Keratinocyte (primary cell): ENCODE measurements at regions not wholly inside any gene's neighbourhood (a gene's known extent, or its start where the extent isn't known, plus 50 kb on each side); places are given as distances from the start of the nearest gene placed in this dataset.

Experiments
- DNase-seq: peaks from one replicate; pipeline ENCODE4 v3.0.0-alpha.2; 2011; ENCODE audit warnings: low read depth, missing footprints, low spot score
- FAIRE-seq: peaks from 2 replicates; lab custom pipeline; 2011; peaks lifted over from hg19 to GRCh38; lab: Jason Lieb, UNC
- H2AFZ ChIP-seq: 2 replicates; pipeline ENCODE4 v1.6.0; 2012; ENCODE audit warnings: low read length, control low read depth, inconsistent platforms; ENCODE audit not compliant: control insufficient read depth
- H3K27ac ChIP-seq: 2 replicates; pipeline ENCODE4 v1.5.1; 2011; ENCODE audit warnings: low read length; ENCODE audit not compliant: control insufficient read depth, insufficient read depth
- H3K27me3 ChIP-seq: 3 replicates; pipeline ENCODE4 v1.6.0; 2011; ENCODE audit warnings: low read length; ENCODE audit not compliant: control insufficient read depth, insufficient read depth; ENCODE audit errors: extremely low read depth
- H3K36me3 ChIP-seq, 2 experiments: 2 replicates in 1 of 2; 3 replicates in 1 of 2; pipeline ENCODE4 v1.5.1; 2011; ENCODE audit warnings: low read length in 2 of 2, mild to moderate bottlenecking in 1 of 2; ENCODE audit not compliant: control insufficient read depth in 2 of 2, insufficient read depth in 2 of 2; ENCODE audit errors: extremely low read depth in 1 of 2
- H3K4me1 ChIP-seq: 3 replicates; pipeline ENCODE4 v1.5.1; 2011; ENCODE audit warnings: low read length; ENCODE audit not compliant: control insufficient read depth, insufficient read depth; ENCODE audit errors: extremely low read depth
- H3K4me2 ChIP-seq: 3 replicates; pipeline ENCODE4 v1.6.0; 2011; ENCODE audit warnings: low read depth, low read length; ENCODE audit not compliant: control insufficient read depth, insufficient read depth; ENCODE audit errors: extremely low read depth
- H3K4me3 ChIP-seq, 3 experiments: fragments of 200-600 bp in 1 of 3; sonication (generic) in 1 of 3; 2 replicates in 2 of 3; 3 replicates in 1 of 3; pipeline ENCODE4 v1.5.1; 2011 to 2016; ENCODE audit warnings: low read length in 3 of 3, mild to moderate bottlenecking in 3 of 3, control low read depth in 2 of 3, inconsistent platforms in 1 of 3, low read depth in 1 of 3, mixed read lengths in 1 of 3, mixed run types in 1 of 3, moderate library complexity in 1 of 3; ENCODE audit not compliant: control insufficient read depth in 2 of 3, insufficient read depth in 2 of 3; ENCODE audit errors: extremely low read depth in 1 of 3
- H3K79me2 ChIP-seq: 2 replicates; pipeline ENCODE4 v1.6.0; 2012; ENCODE audit warnings: low read length; ENCODE audit not compliant: control insufficient read depth, insufficient read depth
- H3K9ac ChIP-seq: 3 replicates; pipeline ENCODE4 v1.6.0; 2011; ENCODE audit warnings: low read length; ENCODE audit not compliant: control insufficient read depth, insufficient read depth; ENCODE audit errors: extremely low read depth
- H3K9me1 ChIP-seq: 3 replicates; pipeline ENCODE4 v1.6.0; 2011; ENCODE audit warnings: low read length; ENCODE audit not compliant: control insufficient read depth, insufficient read depth; ENCODE audit errors: extremely low read depth
- H3K9me3 ChIP-seq: 2 replicates; pipeline ENCODE4 v1.5.1; 2012; ENCODE audit warnings: low read depth, low read length; ENCODE audit not compliant: control insufficient read depth
- H4K20me1 ChIP-seq: 3 replicates; pipeline ENCODE4 v1.6.0; 2011; ENCODE audit warnings: low read length; ENCODE audit not compliant: control insufficient read depth, insufficient read depth; ENCODE audit errors: extremely low read depth
- CTCF ChIP-seq, 3 experiments: IDR thresholded peaks in 1 of 3; conservative IDR thresholded peaks in 1 of 3; optimal IDR thresholded peaks in 1 of 3; 2 replicates in 2 of 3; 3 replicates in 1 of 3; pipeline versions ENCODE3 to v1.5.1; 2011; ENCODE audit warnings: low read length in 3 of 3, mild to moderate bottlenecking in 3 of 3, moderate library complexity in 2 of 3, control low read depth in 1 of 3, inconsistent platforms in 1 of 3; ENCODE audit not compliant: insufficient read depth in 2 of 3; ENCODE audit errors: extremely low read depth in 1 of 3
- EZH2 ChIP-seq: IDR thresholded peaks from one replicate; pipeline ENCODE4 v1.6.1; 2012; ENCODE audit warnings: inconsistent platforms, mild to moderate bottlenecking, low read length, moderate library complexity
- dilution Hi-C: fragments of 300-500 bp; cut with MboI; formaldehyde crosslinking; loops from one replicate; pipeline ENCODE4 v1.7.0; 2020; ENCODE audit warnings: low sequenced_read_pairs; ENCODE audit not compliant: extremely low pct_ligation_motif_present

GRCh38 chr1:69076631-69077030, 491.1 kb upstream of the LRRC7 start:
- Histone ChIP-seq H3K9me1 (no peaks in the 10 kb centered on the region), H3K9ac (no peak overlapping the region), H3K4me2 (no peak overlapping the region), H3K4me1 (no peaks in the 10 kb centered on the region), H4K20me1 (no peaks in the 10 kb centered on the region), H3K4me3 (no peak overlapping the region), H3K27ac (no peak overlapping the region), H3K9me3 (no peaks in the 10 kb centered on the region), H3K79me2 (no peaks in the 10 kb centered on the region), H3K36me3 (no peaks in the 10 kb centered on the region), H2AFZ (no peak overlapping the region), H3K27me3 (no peaks in the 10 kb centered on the region)
- DNase-seq (no peak), FAIRE-seq (no peak)
- TF ChIP-seq CTCF (optimal IDR thresholded peaks at IDR 0.05 in 1 of 3, IDR thresholded peaks at IDR 0.05 in 1 of 3, conservative IDR thresholded peaks at IDR 0.05 in 1 of 3; ENCODE audit: extremely low read depth in 1 of 3, insufficient read depth in 2 of 3, low read length in 3 of 3) (no peak), EZH2 (no peak)
- dilution Hi-C loops = no loop called here

- H3K4me3 ChIP-seq = no peak overlapping the region
- H3K27ac ChIP-seq = no peak overlapping the region
- no peak for TF ChIP-seq EZH2
- TF ChIP-seq CTCF (optimal IDR thresholded peaks at IDR 0.05 in 1 of 3, IDR thresholded peaks at IDR 0.05 in 1 of 3, conservative IDR thresholded peaks at IDR 0.05 in 1 of 3; ENCODE audit: extremely low read depth in 1 of 3, insufficient read depth in 2 of 3, low read length in 3 of 3) = no peak
- dilution Hi-C loops = no loop called here
- H3K4me1 ChIP-seq = no peaks in the 10 kb centered on the region
- no peaks in the 10 kb centered on the region for H3K9me3 ChIP-seq
- no peak overlapping the region for H3K9ac ChIP-seq
- no peaks in the 10 kb centered on the region for H3K79me2 ChIP-seq
- DNase-seq = no peak
- H3K9me1 ChIP-seq = no peaks in the 10 kb centered on the region
- H3K27me3 ChIP-seq = no peaks in the 10 kb centered on the region
- H2AFZ ChIP-seq = no peak overlapping the region
- H3K4me2 ChIP-seq = no peak overlapping the region
- FAIRE-seq = no peak
- H4K20me1 ChIP-seq = no peaks in the 10 kb centered on the region
- no peaks in the 10 kb centered on the region for H3K36me3 ChIP-seq
Observed at GRCh38 chr1:69077198-69077597, 490.5 kb upstream of the LRRC7 start.
